Body of pancreas (tissue), 4 donors: ENCODE measurements at regions not wholly inside any gene's neighbourhood (a gene's known extent, or its start where the extent isn't known, plus 50 kb on each side); places are given as distances from the start of the nearest gene placed in this dataset.

Experiments used
- ATAC-seq: fragments of 150-250 bp; one replicate; pipeline ENCODE4 v1.9.1; 2016
- DNase-seq, 4 donors: peaks; one replicate each; pipeline ENCODE4 v3.0.0-alpha.2; 2019
- H3K27ac ChIP-seq, 4 donors: fragments of 200-600 bp; sonication (generic); 1 replicate in 3 of 4; 2 replicates in 1 of 4; pipeline versions ENCODE4 v1.5.1 to v1.6.1; 2016 to 2019; ENCODE audit warnings: mild to moderate bottlenecking in 1 of 4, mixed read lengths in 1 of 4, moderate library complexity in 1 of 4
- H3K27me3 ChIP-seq, 2 donors: fragments of 200-600 bp; sonication (generic); one replicate each; pipeline ENCODE4 v1.6.0; 2016; ENCODE audit warnings: mild to moderate bottlenecking in 1 of 2
- H3K36me3 ChIP-seq, 2 donors: fragments of 200-600 bp; sonication (generic); replicated peaks in 1 of 2; 2 replicates each; pipeline ENCODE4 v1.5.1; 2016; ENCODE audit warnings: low read depth in 2 of 2; ENCODE audit not compliant: insufficient read depth in 1 of 2
- H3K4me1 ChIP-seq: fragments of 200-600 bp; sonication (generic); one replicate; pipeline ENCODE4 v1.6.0; 2016
- H3K4me3 ChIP-seq, 2 donors: fragments of 200-600 bp; sonication (generic); 1 replicate in 1 of 2; 2 replicates in 1 of 2; pipeline ENCODE4 v1.5.1; 2016 to 2019
- H3K9me3 ChIP-seq, 3 donors: fragments of 200-600 bp; sonication (generic); 1 replicate in 2 of 3; 2 replicates in 1 of 3; pipeline ENCODE4 v1.5.1; 2016
- CTCF ChIP-seq, 7 experiments: fragments of 450-650 bp in 4 of 7; fragments of 200-600 bp in 3 of 7; sonication (generic) in 3 of 7; IDR thresholded peaks; one replicate each; pipeline ENCODE4 v1.5.1; 2016 to 2019; ENCODE audit warnings: antibody characterized with exemption in 7 of 7
- POLR2A ChIP-seq, 3 donors: fragments of 450-650 bp; IDR thresholded peaks; one replicate each; pipeline ENCODE4 v1.6.1; 2016; ENCODE audit warnings: antibody characterized with exemption in 3 of 3, mild to moderate bottlenecking in 2 of 3
- WGBS, 2 donors: methylation state at CpG; one replicate each; pipeline ENCODE4 v1.1.5; 2017; 5-methylcytosine and 5-hydroxymethylcytosine counted together
- intact Hi-C: fragments of 100-400 bp; cut with DNase I; formaldehyde crosslinking; loops from one replicate; pipeline ENCODE4 v1.15.1; 2023

GRCh38 chr7:19268737-19269136, 123.5 kb upstream of the FERD3L start:
- DNase-seq (no peak), ATAC-seq (no peak)
- Histone ChIP-seq H3K27ac (no peak overlapping the region), H3K4me3 (no peak overlapping the region), H3K36me3 (no peaks in the 10 kb centered on the region), H3K27me3 (no peaks in the 10 kb centered on the region), H3K9me3 (no peaks in the 10 kb centered on the region), H3K4me1 (no peaks in the 10 kb centered on the region)
- intact Hi-C loops = no loop called here
- 52 to 65% methylated on average over 2 of the region's 2 CpGs for WGBS, 2 donors
- TF ChIP-seq POLR2A (IDR thresholded peaks at IDR 0.05) = no peak
- TF ChIP-seq CTCF (IDR thresholded peaks at IDR 0.05) = no peak

- H3K9me3 ChIP-seq = no peaks in the 10 kb centered on the region
- intact Hi-C loops = no loop called here
- H3K27me3 ChIP-seq = no peaks in the 10 kb centered on the region
- H3K27ac ChIP-seq = no peak overlapping the region
- DNase-seq (no peak), ATAC-seq (no peak)
- no peak overlapping the region for H3K4me3 ChIP-seq
- H3K4me1 ChIP-seq = no peaks in the 10 kb centered on the region
- H3K36me3 ChIP-seq = no peaks in the 10 kb centered on the region
- TF ChIP-seq POLR2A (IDR thresholded peaks at IDR 0.05) (no peak), CTCF (IDR thresholded peaks at IDR 0.05) (no peak)
- WGBS, 2 donors = 52 to 60% methylated on average over 2 of the region's 2 CpGs
These were observed 117.6 kb upstream of the FERD3L start for GRCh38 chr7:19262826-19263225.

GRCh38 chr7:19249281-19249680, 104.1 kb upstream of the FERD3L start:
- Histone ChIP-seq H3K27me3 (no peaks in the 10 kb centered on the region), H3K4me3 (no peak overlapping the region), H3K27ac (no peak overlapping the region), H3K9me3 (no peaks in the 10 kb centered on the region), H3K4me1 (no peaks in the 10 kb centered on the region), H3K36me3 (no peaks in the 10 kb centered on the region)
- intact Hi-C loops = no loop called here
- WGBS, 2 donors = 43 to 44% methylated on average over 4 of the region's 4 CpGs
- no peak for TF ChIP-seq CTCF (IDR thresholded peaks at IDR 0.05)
- TF ChIP-seq POLR2A (IDR thresholded peaks at IDR 0.05) = no peak
- ATAC-seq = no peak
- no peak for DNase-seq

GRCh38 chr7:19248681-19249080, 103.5 kb upstream of the FERD3L start:
- no peak for DNase-seq
- H3K27me3 ChIP-seq = no peaks in the 10 kb centered on the region

More at GRCh38 chr7:19248681-19249080, 103.5 kb upstream of the FERD3L start:
- Histone ChIP-seq H3K36me3 (no peaks in the 10 kb centered on the region), H3K4me1 (no peaks in the 10 kb centered on the region), H3K4me3 (no peak overlapping the region), H3K27ac (no peak overlapping the region), H3K9me3 (no peaks in the 10 kb centered on the region)
- ATAC-seq = no peak
- TF ChIP-seq POLR2A (IDR thresholded peaks at IDR 0.05) (no peak), CTCF (IDR thresholded peaks at IDR 0.05) (no peak)
- intact Hi-C loops = no loop called here
- 33 to 44% methylated on average over 2 of the region's 2 CpGs for WGBS, 2 donors
